Activated CD8-positive, alpha-beta T cell treated with anti-CD3 and anti-CD28 coated beads for 36 hours (primary cell): ENCODE measurements at regions not wholly inside any gene's neighbourhood (a gene's known extent, or its start where the extent isn't known, plus 50 kb on each side); places are given as distances from the start of the nearest gene placed in this dataset.

Experiments used
- ATAC-seq: fragments of 200-7000 bp; cut with Tn5 transposase; one replicate; pipeline ENCODE4 v1.10.0; 2021; ENCODE audit warnings: mild to moderate bottlenecking, moderate library complexity
- CTCF ChIA-PET: fragments of 350-600 bp; sonication (Branson Sonifier 250); formaldehyde crosslinking; loops from one replicate; lab custom pipeline; 2021; ENCODE audit warnings: antibody characterized with exemption; lab: Charles Lee
- POLR2A ChIA-PET: fragments of 350-600 bp; sonication (Branson Sonifier 250); formaldehyde crosslinking; loops from one replicate; lab custom pipeline; 2021; ENCODE audit warnings: antibody characterized with exemption; lab: Charles Lee
- DNase-seq: peaks from one replicate; pipeline ENCODE4 v3.0.0-alpha.2; 2020
- H3K27ac Mint-ChIP-seq: one replicate; pipeline ENCODE4 v1.8.0; 2021; ENCODE audit warnings: mild to moderate bottlenecking, mixed read lengths
- H3K27me3 Mint-ChIP-seq: one replicate; pipeline ENCODE4 v1.8.0; 2021; ENCODE audit warnings: mixed read lengths
- H3K36me3 Mint-ChIP-seq: one replicate; pipeline ENCODE4 v1.8.0; 2021; ENCODE audit warnings: low read depth, mixed read lengths
- H3K4me1 Mint-ChIP-seq: one replicate; pipeline ENCODE4 v1.8.0; 2021; ENCODE audit warnings: low read depth, mixed read lengths
- H3K4me3 Mint-ChIP-seq: one replicate; pipeline ENCODE4 v1.8.0; 2021; ENCODE audit warnings: mild to moderate bottlenecking, moderate library complexity, mixed read lengths
- H3K9me3 Mint-ChIP-seq: one replicate; pipeline ENCODE4 v1.8.0; 2021; ENCODE audit warnings: mixed read lengths
- intact Hi-C: fragments of 100-400 bp; cut with micrococcal nuclease; formaldehyde crosslinking; loops from one replicate; pipeline ENCODE4 v1.10.0; 2022
- TF ChIP-seq, protein P1 (sequence below): fragments of 200-600 bp; IDR thresholded peaks from one replicate; pipeline ENCODE4 v1.8.0; 2022; ENCODE audit warnings: antibody characterized with exemption, mild to moderate bottlenecking

GRCh38 chr18:34314847-34315246 lies 90.1 kb upstream of the NOL4 start:
- TF ChIP-seq, protein P1, sequence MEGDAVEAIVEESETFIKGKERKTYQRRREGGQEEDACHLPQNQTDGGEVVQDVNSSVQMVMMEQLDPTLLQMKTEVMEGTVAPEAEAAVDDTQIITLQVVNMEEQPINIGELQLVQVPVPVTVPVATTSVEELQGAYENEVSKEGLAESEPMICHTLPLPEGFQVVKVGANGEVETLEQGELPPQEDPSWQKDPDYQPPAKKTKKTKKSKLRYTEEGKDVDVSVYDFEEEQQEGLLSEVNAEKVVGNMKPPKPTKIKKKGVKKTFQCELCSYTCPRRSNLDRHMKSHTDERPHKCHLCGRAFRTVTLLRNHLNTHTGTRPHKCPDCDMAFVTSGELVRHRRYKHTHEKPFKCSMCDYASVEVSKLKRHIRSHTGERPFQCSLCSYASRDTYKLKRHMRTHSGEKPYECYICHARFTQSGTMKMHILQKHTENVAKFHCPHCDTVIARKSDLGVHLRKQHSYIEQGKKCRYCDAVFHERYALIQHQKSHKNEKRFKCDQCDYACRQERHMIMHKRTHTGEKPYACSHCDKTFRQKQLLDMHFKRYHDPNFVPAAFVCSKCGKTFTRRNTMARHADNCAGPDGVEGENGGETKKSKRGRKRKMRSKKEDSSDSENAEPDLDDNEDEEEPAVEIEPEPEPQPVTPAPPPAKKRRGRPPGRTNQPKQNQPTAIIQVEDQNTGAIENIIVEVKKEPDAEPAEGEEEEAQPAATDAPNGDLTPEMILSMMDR, result no peak
- no peak for ATAC-seq
- H3K27ac Mint-ChIP-seq, result no peak overlapping the region
- POLR2A ChIA-PET, result no interaction called here
- H3K4me3 Mint-ChIP-seq, result no peak overlapping the region
- intact Hi-C loops, result no loop called here
- H3K4me1 Mint-ChIP-seq, result no peaks in the 10 kb centered on the region
- no peaks in the 10 kb centered on the region for H3K36me3 Mint-ChIP-seq
- CTCF ChIA-PET, result no interaction called here
- no peaks in the 10 kb centered on the region for H3K9me3 Mint-ChIP-seq
- H3K27me3 Mint-ChIP-seq, result no peaks in the 10 kb centered on the region
- DNase-seq, result no peak

DNA sequence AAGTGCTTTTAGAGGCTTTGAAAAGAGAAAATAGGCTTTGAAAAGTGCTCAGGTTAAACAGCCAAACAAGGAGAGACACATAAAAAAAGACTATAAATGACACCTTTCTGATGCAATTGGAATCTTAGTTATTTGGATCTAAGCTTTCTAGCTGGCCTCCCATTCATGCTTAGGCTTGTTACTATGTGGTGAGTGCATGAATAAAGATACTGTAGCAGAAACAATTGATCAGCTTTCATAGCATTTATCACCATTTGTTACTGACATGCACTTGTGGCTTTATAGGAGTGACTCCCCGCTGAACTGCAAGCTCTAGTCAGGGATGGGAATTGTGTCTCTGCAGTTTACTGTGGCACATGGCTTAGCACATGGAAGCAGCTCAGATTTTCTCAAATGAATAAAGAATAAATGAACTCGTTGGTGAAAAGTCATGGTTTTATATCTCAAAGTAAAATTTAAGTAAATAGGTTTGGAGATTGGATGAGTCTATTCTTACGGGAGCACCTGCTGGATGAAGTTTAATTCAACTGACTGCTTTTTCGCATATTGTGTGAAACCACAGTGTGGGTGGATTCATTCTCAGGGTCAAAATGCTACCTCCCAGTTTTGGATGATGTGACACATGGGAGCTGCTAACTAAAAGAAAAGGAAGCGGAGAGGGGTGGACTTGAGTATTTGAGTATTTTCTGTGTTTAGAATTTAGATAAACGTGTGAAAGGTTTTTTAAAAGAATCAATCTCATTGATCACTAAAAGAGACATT lies 91.1 kb upstream of the NOL4 start:
- ChIA-PET CTCF (interaction anchor here (1.0 kb wide), 1 partner anchor 193 kb away, joined by 3 read pairs; no protein-coding TSS in a partner anchor), POLR2A (no interaction called here)
- intact Hi-C loops, result no loop called here
- no peaks in the 10 kb centered on the region for H3K9me3 Mint-ChIP-seq
- ATAC-seq (no peak), DNase-seq (no peak)
- H3K27ac Mint-ChIP-seq, result no peak overlapping the region
- H3K4me1 Mint-ChIP-seq, result no peaks in the 10 kb centered on the region
- no peaks in the 10 kb centered on the region for H3K27me3 Mint-ChIP-seq
- TF ChIP-seq, protein P1, result no peak
- no peaks in the 10 kb centered on the region for H3K36me3 Mint-ChIP-seq
- no peak overlapping the region for H3K4me3 Mint-ChIP-seq

- Mint-ChIP-seq H3K36me3 (no peaks in the 10 kb centered on the region), H3K4me3 (no peak overlapping the region), H3K27ac (no peak overlapping the region), H3K9me3 (no peaks in the 10 kb centered on the region), H3K27me3 (no peaks in the 10 kb centered on the region), H3K4me1 (no peaks in the 10 kb centered on the region)
- intact Hi-C loops, result no loop called here
- DNase-seq, result no peak
- TF ChIP-seq, protein P1, result no peak
- CTCF ChIA-PET, result interaction anchor here (0.8 kb wide), 1 partner anchor 198 kb away, joined by 3 read pairs; no protein-coding TSS in a partner anchor
- POLR2A ChIA-PET, result interaction anchor here (0.7 kb wide), 1 partner anchor 1020 kb away, joined by 3 read pairs; no protein-coding TSS in a partner anchor
- no peak for ATAC-seq
These were observed 95.6 kb upstream of the NOL4 start for GRCh38 chr18:34320267-34320666.

DNA sequence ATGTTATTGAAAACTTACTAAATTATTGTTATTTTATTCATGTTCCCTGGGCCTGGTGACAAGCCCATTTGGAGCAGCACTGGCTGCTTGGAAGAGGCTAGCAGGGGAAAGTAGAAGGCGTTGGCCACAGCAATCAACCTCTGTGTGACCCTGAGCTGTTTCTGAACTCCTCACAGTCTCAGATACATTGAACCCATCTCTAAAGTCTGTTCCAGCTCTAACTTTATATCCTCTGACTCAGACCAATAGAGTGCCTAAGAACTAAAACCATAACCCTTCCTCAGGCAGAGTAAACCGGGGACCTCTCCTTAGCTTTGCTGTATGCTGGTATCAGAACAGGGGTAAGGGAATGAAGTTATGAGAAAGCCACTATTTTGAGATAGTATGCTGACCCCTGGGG lies 96.4 kb upstream of the NOL4 start:
- ChIA-PET CTCF (interaction anchor here (0.8 kb wide), 1 partner anchor 199 kb away, joined by 3 read pairs; no protein-coding TSS in a partner anchor), POLR2A (interaction anchor here (0.6 kb wide), 1 partner anchor 31 kb away, joined by 3 read pairs; no protein-coding TSS in a partner anchor)
- TF ChIP-seq, protein P1, result no peak

More for the DNA sequence above, 96.4 kb upstream of the NOL4 start:
- intact Hi-C loops, result no loop called here
- Mint-ChIP-seq H3K36me3 (no peaks in the 10 kb centered on the region), H3K27me3 (no peaks in the 10 kb centered on the region), H3K9me3 (peaks cover 2% of the 10 kb centered on the region), H3K4me3 (no peak overlapping the region), H3K27ac (no peak overlapping the region), H3K4me1 (no peaks in the 10 kb centered on the region)
- no peak for DNase-seq
- ATAC-seq, result no peak
